ENCODE measurements at regions not wholly inside any gene's neighbourhood (a gene's known extent, or its start where the extent isn't known, plus 50 kb on each side); places are given as distances from the start of the nearest gene placed in this dataset.

DNA sequence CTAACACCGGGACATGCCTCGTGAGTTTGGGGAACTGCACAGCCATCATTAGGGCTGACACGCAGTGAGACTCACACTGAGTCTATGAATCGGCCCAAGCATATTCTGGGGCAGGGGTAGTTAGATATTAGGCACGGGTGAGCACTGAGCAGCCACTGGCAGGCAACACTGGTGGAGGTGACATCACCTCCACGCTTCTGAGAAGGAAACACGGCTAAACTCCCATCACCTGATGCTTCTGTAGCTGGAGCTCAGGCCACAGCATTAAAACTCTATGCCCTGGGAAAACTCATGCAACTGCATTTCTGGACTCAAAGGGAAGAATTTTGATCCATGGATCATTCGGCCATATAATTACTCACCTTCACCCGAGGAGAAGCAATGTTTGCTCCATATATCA, 100.8 kb upstream of the OTUD4 start:
- TF ChIP-seq, protein P1, sequence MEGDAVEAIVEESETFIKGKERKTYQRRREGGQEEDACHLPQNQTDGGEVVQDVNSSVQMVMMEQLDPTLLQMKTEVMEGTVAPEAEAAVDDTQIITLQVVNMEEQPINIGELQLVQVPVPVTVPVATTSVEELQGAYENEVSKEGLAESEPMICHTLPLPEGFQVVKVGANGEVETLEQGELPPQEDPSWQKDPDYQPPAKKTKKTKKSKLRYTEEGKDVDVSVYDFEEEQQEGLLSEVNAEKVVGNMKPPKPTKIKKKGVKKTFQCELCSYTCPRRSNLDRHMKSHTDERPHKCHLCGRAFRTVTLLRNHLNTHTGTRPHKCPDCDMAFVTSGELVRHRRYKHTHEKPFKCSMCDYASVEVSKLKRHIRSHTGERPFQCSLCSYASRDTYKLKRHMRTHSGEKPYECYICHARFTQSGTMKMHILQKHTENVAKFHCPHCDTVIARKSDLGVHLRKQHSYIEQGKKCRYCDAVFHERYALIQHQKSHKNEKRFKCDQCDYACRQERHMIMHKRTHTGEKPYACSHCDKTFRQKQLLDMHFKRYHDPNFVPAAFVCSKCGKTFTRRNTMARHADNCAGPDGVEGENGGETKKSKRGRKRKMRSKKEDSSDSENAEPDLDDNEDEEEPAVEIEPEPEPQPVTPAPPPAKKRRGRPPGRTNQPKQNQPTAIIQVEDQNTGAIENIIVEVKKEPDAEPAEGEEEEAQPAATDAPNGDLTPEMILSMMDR (IDR thresholded peaks at IDR 0.05): no peak
- TF ChIP-seq POLR2A (IDR thresholded peaks at IDR 0.05): no peak
- no peak for TF ChIP-seq POLR2AphosphoS5 (IDR thresholded peaks at IDR 0.05)

Data from breast epithelium (tissue), 3 donors.